GM12878 (cell line): ENCODE measurements at regions not wholly inside any gene's neighbourhood (a gene's known extent, or its start where the extent isn't known, plus 50 kb on each side); places are given as distances from the start of the nearest gene placed in this dataset.

Source experiments
- ATAC-seq: fragments of 200-7000 bp; cut with Tn5 transposase; 3 replicates; pipeline ENCODE4 v1.9.1; 2020; ENCODE audit warnings: mild to moderate bottlenecking, moderate library complexity
- BruUV-seq: library from RNA; stranded (reverse); fragments of 400-500 nt; replicated peaks from 2 replicates; lab custom pipeline; 2021; lab: Mats Ljungman, UMichigan
- CTCF ChIA-PET: fragments of 300-600 bp; sonication (Branson Sonifier 250); formaldehyde crosslinking; extraction: SDS; loops from one replicate; lab custom pipeline; 2021; ENCODE audit warnings: inconsistent platforms; lab: Yijun Ruan, JAX
- POLR2A ChIA-PET: fragments of 350-600 bp; formaldehyde crosslinking; extraction: SDS; loops from one replicate; lab custom pipeline; 2021; ENCODE audit warnings: inconsistent platforms; lab: Charles Lee
- RAD21 ChIA-PET: fragments of 300-600 bp; sonication (Branson Sonifier 250); formaldehyde crosslinking; loops from one replicate; lab custom pipeline; 2023; ENCODE audit warnings: antibody characterized with exemption; ENCODE audit not compliant: unreplicated experiment; lab: Charles Lee
- SMC1A ChIA-PET: fragments of 300-600 bp; sonication (Branson Sonifier 250); formaldehyde crosslinking; loops from one replicate; lab custom pipeline; 2023; ENCODE audit not compliant: unreplicated experiment, uncharacterized antibody; lab: Charles Lee
- DNase-seq: peaks from one replicate; pipeline ENCODE4 v3.0.0-alpha.2; 2011; ENCODE audit warnings: low read depth, low spot score
- FAIRE-seq: peaks from 3 replicates; lab custom pipeline; 2011; peaks lifted over from hg19 to GRCh38; lab: Jason Lieb, UNC
- H2AFZ ChIP-seq: 2 replicates; pipeline ENCODE4 v1.6.0; 2011; ENCODE audit warnings: low read depth, low read length, control low read depth; ENCODE audit not compliant: control insufficient read depth
- H3K27ac ChIP-seq: 2 replicates; pipeline ENCODE4 v1.5.1; 2011; ENCODE audit warnings: control low read depth; ENCODE audit not compliant: control insufficient read depth, insufficient read depth
- H3K27me3 ChIP-seq, 2 experiments: replicated peaks in 1 of 2; 2 replicates each; pipeline versions ENCODE4 v1.6.0 to v1.6.1; 2011; ENCODE audit warnings: low read length in 1 of 2; ENCODE audit not compliant: control insufficient read depth in 2 of 2, insufficient read depth in 2 of 2
- H3K36me3 ChIP-seq, 2 experiments: 2 replicates each; pipeline ENCODE4 v1.5.1; 2011; ENCODE audit warnings: low read length in 1 of 2; ENCODE audit not compliant: control insufficient read depth in 2 of 2, insufficient read depth in 2 of 2
- H3K4me1 ChIP-seq: 2 replicates; pipeline ENCODE4 v1.6.1; 2011; ENCODE audit warnings: mild to moderate bottlenecking, low read length, moderate library complexity, mixed read lengths; ENCODE audit not compliant: control insufficient read depth, insufficient read depth
- H3K4me2 ChIP-seq: 2 replicates; pipeline ENCODE4 v1.6.0; 2011; ENCODE audit warnings: control low read depth; ENCODE audit not compliant: control insufficient read depth, insufficient read depth
- H3K4me3 ChIP-seq: fragments of 200-600 bp; sonication (generic); 2 replicates; pipeline ENCODE4 v1.5.1; 2016
- H3K79me2 ChIP-seq: 2 replicates; pipeline ENCODE4 v1.6.0; 2011; ENCODE audit warnings: low read length; ENCODE audit not compliant: control insufficient read depth, insufficient read depth
- H3K9ac ChIP-seq: 2 replicates; pipeline ENCODE4 v1.8.0; 2011; ENCODE audit warnings: low read length, control low read depth, mixed read lengths; ENCODE audit not compliant: control insufficient read depth, insufficient read depth
- H3K9me3 ChIP-seq: replicated peaks from 3 replicates; pipeline ENCODE4 v1.5.1; 2011; ENCODE audit warnings: mild to moderate bottlenecking, low read length; ENCODE audit not compliant: control insufficient read depth, insufficient read depth
- H4K20me1 ChIP-seq: 2 replicates; pipeline ENCODE4 v1.6.0; 2011; ENCODE audit not compliant: control insufficient read depth, insufficient read depth
- ETV6 ChIP-seq, 2 experiments: fragments of 450-650 bp in 1 of 2; IDR thresholded peaks in 1 of 2; conservative IDR thresholded peaks in 1 of 2; 2 replicates each; pipeline ENCODE4 v1.6.1; 2014; ENCODE audit warnings: antibody characterized with exemption in 1 of 2, borderline replicate concordance in 1 of 2, low read depth in 1 of 2, mild to moderate bottlenecking in 1 of 2, moderate library complexity in 1 of 2
- FOXK2 ChIP-seq: fragments of 450-650 bp; IDR thresholded peaks from 2 replicates; pipeline ENCODE4 v1.6.1; 2017; ENCODE audit warnings: mild to moderate bottlenecking, moderate library complexity
- GABPA ChIP-seq: IDR thresholded peaks from 2 replicates; pipeline ENCODE4 v1.6.1; 2014; ENCODE audit warnings: antibody characterized with exemption, low read depth, mild to moderate bottlenecking, inconsistent platforms
- HDAC2 ChIP-seq: fragments of 200-600 bp; sonication (generic); IDR thresholded peaks from 2 replicates; pipeline ENCODE4 v1.6.1; 2017
- IKZF2 ChIP-seq, 2 experiments: fragments of 450-650 bp; IDR thresholded peaks; 2 replicates each; pipeline ENCODE4 v1.6.1; 2017; ENCODE audit warnings: mild to moderate bottlenecking in 2 of 2, moderate library complexity in 2 of 2
- PAX5 ChIP-seq: IDR thresholded peaks from 2 replicates; pipeline ENCODE4 v1.6.1; 2011; ENCODE audit warnings: low read depth, low read length, borderline replicate concordance
- PML ChIP-seq: IDR thresholded peaks from 2 replicates; pipeline ENCODE4 v1.6.1; 2012; ENCODE audit warnings: low read length, inconsistent platforms
- RAD51 ChIP-seq: fragments of 450-650 bp; IDR thresholded peaks from 2 replicates; pipeline ENCODE4 v1.6.1; 2016; ENCODE audit warnings: moderate library complexity, mild to moderate bottlenecking, inconsistent platforms
- REST ChIP-seq: IDR thresholded peaks from 2 replicates; pipeline ENCODE4 v1.6.1; 2012; ENCODE audit warnings: mild to moderate bottlenecking, low read depth, low read length
- SMARCA5 ChIP-seq: fragments of 450-650 bp; IDR thresholded peaks from 2 replicates; pipeline ENCODE4 v1.6.1; 2017; ENCODE audit warnings: mild to moderate bottlenecking
- USF1 ChIP-seq: IDR thresholded peaks from 2 replicates; pipeline ENCODE4 v1.6.1; 2011; ENCODE audit warnings: borderline replicate concordance, low read depth, mild to moderate bottlenecking, moderate library complexity, mixed read lengths, low read length; ENCODE audit not compliant: insufficient read depth; ENCODE audit errors: extremely low read length
- YY1 ChIP-seq: IDR thresholded peaks from 2 replicates; pipeline ENCODE4 v1.6.1; 2011; ENCODE audit warnings: low read depth, mild to moderate bottlenecking, low read length
- WGBS: methylation state at CpG from one replicate; pipeline ENCODE4 v1.1.6; 2016; ENCODE audit warnings: low lambda C conversion rate; ENCODE audit not compliant: insufficient replicate concordance, insufficient coverage; ENCODE audit errors: missing lambda C conversion rate; 5-methylcytosine and 5-hydroxymethylcytosine counted together
- in situ Hi-C: fragments of 300-500 bp; cut with MboI; formaldehyde crosslinking; loops from 9 replicates; pipeline ENCODE4 v1.14.3; 2018; ENCODE audit warnings: mixed read lengths
- intact Hi-C: fragments of 100-400 bp; cut with micrococcal nuclease; formaldehyde crosslinking; loops from one replicate; pipeline ENCODE4 v1.14.2; 2022; ENCODE audit not compliant: unreplicated experiment
- TF ChIP-seq, protein P1 (sequence below), 3 experiments: IDR thresholded peaks in 2 of 3; conservative IDR thresholded peaks in 1 of 3; 2 replicates each; pipeline ENCODE4 v1.5.1; 2011; ENCODE audit warnings: low read depth in 3 of 3, low read length in 3 of 3, mild to moderate bottlenecking in 3 of 3, control low read depth in 2 of 3, moderate library complexity in 2 of 3, inconsistent platforms in 1 of 3, mixed read lengths in 1 of 3; ENCODE audit not compliant: control insufficient read depth in 2 of 3, insufficient read depth in 1 of 3; ENCODE audit errors: extremely low read depth in 1 of 3

- Histone ChIP-seq H3K9ac (no peak overlapping the region), H3K4me1 (no peaks in the 10 kb centered on the region), H3K4me3 (no peak overlapping the region), H3K79me2 (no peaks in the 10 kb centered on the region), H3K9me3 (no peaks in the 10 kb centered on the region), H3K36me3 (no peaks in the 10 kb centered on the region), H4K20me1 (no peaks in the 10 kb centered on the region), H2AFZ (no peak overlapping the region), H3K27me3 (no peaks in the 10 kb centered on the region), H3K27ac (no peak overlapping the region), H3K4me2 (no peak overlapping the region)
- intact Hi-C loops, result no loop called here
- ChIA-PET RAD21 (no interaction called here), SMC1A (no interaction called here), POLR2A (no interaction called here), CTCF (no interaction called here)
- DNase-seq, result no peak
- in situ Hi-C loops, result no loop called here
- no peak for ATAC-seq
- TF ChIP-seq, protein P1, sequence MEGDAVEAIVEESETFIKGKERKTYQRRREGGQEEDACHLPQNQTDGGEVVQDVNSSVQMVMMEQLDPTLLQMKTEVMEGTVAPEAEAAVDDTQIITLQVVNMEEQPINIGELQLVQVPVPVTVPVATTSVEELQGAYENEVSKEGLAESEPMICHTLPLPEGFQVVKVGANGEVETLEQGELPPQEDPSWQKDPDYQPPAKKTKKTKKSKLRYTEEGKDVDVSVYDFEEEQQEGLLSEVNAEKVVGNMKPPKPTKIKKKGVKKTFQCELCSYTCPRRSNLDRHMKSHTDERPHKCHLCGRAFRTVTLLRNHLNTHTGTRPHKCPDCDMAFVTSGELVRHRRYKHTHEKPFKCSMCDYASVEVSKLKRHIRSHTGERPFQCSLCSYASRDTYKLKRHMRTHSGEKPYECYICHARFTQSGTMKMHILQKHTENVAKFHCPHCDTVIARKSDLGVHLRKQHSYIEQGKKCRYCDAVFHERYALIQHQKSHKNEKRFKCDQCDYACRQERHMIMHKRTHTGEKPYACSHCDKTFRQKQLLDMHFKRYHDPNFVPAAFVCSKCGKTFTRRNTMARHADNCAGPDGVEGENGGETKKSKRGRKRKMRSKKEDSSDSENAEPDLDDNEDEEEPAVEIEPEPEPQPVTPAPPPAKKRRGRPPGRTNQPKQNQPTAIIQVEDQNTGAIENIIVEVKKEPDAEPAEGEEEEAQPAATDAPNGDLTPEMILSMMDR (IDR thresholded peaks at IDR 0.05 in 2 of 3, conservative IDR thresholded peaks at IDR 0.05 in 1 of 3; ENCODE audit: control insufficient read depth in 2 of 3, extremely low read depth in 1 of 3, insufficient read depth in 1 of 3, low read depth in 3 of 3, low read length in 3 of 3), result no peak
- TF ChIP-seq GABPA, result no peak
- TF ChIP-seq HDAC2, result no peak
- TF ChIP-seq USF1, result no peak
- TF ChIP-seq YY1, result no peak
- TF ChIP-seq IKZF2 (IDR thresholded peaks at IDR 0.05), result no peak
- TF ChIP-seq PAX5, result no peak
- TF ChIP-seq PML, result no peak
- TF ChIP-seq ETV6 (conservative IDR thresholded peaks at IDR 0.05 in 1 of 2, IDR thresholded peaks at IDR 0.05 in 1 of 2; ENCODE audit: borderline replicate concordance in 1 of 2, low read depth in 1 of 2), result no peak
- no peak for TF ChIP-seq FOXK2
- no peak for TF ChIP-seq REST
- TF ChIP-seq RAD51, result no peak
- no peak for TF ChIP-seq SMARCA5
- FAIRE-seq, result no peak
- no TSS peak for BruUV-seq
- 16% methylated on average over 5 of the region's 5 CpGs for WGBS
These were observed 107.6 kb downstream of the SHANK2 start for GRCh38 chr11:71144736-71145135.
